Bone marrow (tissue), 2 donors: ENCODE measurements at regions not wholly inside any gene's neighbourhood (a gene's known extent, or its start where the extent isn't known, plus 50 kb on each side); places are given as distances from the start of the nearest gene placed in this dataset.

Experiments
- DNase-seq, 2 donors: peaks; one replicate each; lab custom pipeline; 2025; lab: John Stamatoyannopoulos, UW

DNA sequence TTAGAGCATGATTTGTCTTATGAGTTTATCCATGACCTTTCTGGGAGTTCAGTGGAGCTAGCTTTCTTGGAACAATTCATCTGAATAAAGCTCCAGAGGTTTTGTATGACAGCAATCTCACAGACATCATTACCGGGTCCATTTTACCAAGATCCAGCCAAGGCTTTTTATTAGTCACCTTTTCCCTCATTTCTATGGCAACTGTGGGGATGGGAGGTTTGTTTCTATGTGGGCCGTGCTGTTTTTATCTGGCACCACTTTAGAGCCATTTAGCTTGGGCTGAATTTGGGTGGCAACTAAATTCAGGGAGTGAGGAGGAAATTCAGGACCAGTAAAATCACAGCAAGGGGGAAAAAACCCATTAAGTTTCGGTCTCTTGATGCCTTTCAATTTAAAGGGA lies 245.7 kb downstream of the NSG2 start:
- DNase-seq, result no peak

DNA sequence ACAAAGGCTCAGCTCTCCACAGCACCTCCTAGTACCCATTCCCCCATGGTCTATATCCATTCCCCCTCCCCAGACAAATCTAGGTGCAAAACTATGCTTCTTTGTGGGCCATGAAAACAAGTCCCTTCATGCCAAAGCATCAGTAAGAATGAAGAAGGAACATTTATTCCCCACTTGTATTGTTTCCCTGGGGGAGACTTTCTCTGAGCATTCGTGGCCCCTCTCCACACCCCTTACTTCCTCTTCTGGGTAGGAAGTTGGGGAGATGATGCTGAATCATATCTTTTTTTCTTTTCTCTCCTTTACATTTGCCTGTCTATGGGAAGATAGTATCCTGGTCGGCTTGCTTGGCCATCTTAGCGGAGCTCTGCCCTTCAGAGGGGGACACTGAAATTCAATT lies 246.8 kb downstream of the NSG2 start:
- DNase-seq, result no peak

DNA sequence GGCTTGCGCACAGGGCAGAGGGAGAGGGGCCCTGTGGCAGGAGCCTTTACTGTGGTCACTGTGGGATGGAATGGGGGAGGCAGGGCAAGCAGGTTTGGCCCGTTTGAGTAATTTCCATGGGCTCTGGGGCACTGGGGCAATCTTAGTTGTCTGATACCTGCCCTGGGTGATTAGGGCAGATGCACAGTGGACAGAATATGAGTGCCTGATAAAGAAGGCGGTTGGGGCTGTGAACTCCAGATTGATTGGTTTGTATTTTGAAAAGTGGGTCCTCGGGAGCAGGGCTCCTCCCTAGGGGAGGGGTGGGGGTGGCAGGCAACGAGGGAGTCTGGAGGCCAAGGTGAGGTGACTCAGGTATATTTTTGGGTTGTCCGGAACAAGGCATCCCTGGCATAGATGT lies 247.5 kb downstream of the NSG2 start:
- no peak for DNase-seq

DNA sequence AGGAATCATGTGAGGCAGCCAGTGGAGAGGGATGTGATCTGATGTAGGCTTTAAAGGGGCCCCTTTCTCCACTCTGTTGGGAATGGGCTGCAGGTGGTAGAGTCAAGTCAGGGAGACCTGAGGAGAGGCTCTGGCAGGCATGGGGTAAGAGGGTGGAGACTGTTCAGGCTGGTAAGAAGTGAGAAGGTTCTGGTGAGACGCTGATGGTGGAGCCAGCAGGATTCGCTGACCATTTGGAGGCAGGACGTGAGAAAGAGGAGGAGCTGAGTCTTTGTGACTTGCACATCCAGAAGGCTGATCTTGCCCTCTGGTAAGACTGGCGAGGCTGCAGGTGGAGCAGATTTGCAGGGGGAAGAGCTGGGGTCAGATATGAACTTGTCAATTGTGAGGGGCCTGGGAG lies 248.0 kb downstream of the NSG2 start:
- DNase-seq, result no peak

DNA sequence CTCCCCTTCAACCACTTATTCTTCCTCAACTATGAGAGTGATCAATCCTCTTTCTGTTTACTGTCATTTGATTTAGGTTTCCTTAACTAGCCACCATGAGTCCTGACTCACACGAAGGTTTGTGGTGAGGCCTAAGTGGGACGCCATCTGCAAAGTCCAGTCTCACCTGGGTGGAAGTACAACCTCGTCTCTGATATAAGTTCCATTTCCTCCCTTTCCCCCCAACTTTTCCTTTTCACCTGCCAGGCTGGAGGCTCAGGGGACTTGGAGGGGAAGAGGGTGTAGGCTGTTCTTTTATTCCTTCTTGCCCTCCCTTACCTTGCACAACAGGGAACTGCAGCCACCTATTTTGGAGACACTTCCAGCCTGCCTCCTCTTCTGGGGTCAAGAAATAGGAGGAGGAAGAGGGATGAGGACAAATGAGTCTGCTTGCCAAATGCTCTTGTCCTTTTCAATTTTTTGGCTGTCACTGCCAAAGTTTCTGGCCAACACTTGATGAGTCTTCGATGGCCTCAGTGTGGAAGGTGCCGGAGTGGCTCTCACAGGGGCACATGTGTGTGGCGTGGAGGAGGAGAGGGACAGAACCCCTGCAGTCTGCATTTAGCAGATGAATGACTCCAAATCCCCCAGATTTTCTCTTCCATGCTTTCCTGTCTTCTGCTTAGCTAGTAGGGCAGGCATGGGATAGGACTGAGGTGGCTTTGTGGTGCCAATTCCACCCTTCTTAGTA lies 249.6 kb downstream of the NSG2 start:
- DNase-seq, result no peak

DNA sequence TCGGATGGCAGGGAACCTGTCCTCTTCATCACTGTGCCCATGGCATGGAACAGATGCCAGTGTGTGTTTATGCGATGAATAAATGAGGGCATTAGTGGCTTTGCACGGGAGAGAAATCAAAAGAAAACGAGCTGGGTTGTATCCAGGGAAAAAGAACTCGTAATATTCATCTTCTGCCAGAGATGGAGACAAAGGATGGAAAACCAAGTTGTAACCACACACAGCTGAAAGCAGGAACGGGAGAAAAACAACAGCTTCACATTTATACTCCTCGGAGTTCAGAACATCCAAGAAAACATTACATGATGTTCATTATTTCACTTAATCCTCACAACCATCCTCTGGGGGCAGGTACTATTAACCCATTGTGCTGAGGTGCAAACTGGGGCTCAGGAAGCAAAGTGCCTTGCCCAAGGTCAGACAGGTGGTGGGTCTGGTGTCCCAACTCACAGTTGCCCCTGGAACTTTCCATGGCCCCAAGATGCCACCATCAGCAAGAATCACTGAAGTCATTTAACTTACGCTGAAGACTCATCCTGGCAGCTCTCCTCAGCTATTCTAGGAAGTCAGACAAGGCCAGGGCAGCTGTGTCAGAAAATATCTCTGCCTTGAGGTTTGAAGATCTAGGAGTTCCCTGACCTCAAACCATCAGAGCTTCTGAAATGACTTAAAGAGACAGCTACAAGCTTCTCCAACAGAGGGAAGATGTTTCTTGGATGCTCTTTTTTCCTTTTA lies 250.4 kb downstream of the NSG2 start:
- DNase-seq, result no peak

DNA sequence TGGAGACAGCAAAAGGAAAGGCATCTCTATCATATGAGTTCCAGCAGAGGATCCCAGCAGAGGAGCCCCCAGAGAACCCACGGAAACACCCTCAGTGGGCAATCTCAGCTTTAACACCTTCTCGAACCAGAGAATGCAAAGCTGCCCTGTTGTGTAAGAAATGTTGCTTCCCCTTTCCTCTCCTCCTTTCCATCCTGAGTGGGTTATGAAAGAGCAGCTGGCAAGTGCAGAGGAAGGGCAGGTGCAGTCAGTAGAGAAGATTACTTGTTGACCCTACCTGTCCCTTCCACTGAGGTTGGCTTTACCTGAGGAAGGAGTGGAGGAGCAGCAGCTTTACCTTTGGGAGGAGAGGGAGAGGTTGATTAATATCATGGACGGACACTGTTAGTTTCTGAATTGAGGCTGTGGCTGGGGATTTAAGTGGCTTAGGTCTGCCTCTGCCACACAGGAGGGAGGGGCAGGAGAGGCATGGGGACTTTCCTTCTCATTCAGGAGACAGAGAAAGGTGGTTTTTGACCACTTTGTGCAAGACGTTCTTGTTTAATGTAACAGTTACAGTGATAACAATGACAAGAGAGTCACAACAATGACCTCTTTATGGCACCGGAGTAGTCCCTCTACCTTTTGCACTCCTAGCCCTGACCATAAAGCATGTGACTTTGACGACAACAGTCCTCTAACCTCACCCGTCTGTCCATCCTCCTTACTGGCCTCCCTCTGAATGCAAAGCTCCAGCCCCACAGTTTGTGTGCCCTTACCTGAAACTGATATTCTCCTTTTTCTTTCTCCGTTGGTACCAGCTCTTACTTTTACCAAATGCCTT lies 254.8 kb downstream of the NSG2 start:
- no peak for DNase-seq

DNA sequence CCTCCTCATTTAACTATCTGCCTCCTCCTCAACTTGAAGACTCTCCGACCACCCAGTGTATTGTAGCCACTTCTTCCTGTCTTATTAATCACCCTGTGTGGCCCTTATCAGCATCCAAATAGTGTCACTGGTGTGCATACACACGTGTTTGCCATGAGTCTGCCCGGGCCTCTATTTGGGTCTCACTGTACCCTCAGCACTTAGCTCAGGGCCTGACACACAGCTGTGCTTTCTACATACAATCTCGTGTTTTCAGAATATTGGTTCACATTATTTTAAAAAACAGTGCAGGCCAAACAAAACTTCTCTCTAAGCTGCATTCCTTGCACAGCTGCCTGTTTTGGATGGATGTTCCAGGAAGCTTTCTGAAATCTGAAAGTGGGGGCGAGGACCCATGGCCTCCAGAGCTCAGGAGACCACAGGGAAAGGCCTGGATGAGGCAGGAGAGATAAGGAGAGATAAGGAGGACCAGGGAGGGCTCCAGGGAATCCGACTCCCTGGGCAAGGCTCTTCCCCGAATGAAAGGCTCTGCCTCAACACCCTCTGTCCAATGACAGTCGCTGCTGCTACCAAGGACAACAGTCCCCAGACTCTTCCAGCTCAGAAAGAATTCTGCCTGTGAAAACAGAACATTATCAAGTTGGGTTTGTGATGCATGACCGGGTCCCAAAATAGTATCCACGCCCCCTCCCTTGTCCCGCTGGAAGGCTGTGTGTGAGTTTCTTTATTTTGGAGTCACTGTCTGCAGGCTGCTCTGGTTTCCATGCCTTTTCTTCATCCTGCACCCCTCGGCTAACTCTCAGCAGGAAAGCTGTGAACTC lies 255.6 kb downstream of the NSG2 start:
- DNase-seq, result no peak

DNA sequence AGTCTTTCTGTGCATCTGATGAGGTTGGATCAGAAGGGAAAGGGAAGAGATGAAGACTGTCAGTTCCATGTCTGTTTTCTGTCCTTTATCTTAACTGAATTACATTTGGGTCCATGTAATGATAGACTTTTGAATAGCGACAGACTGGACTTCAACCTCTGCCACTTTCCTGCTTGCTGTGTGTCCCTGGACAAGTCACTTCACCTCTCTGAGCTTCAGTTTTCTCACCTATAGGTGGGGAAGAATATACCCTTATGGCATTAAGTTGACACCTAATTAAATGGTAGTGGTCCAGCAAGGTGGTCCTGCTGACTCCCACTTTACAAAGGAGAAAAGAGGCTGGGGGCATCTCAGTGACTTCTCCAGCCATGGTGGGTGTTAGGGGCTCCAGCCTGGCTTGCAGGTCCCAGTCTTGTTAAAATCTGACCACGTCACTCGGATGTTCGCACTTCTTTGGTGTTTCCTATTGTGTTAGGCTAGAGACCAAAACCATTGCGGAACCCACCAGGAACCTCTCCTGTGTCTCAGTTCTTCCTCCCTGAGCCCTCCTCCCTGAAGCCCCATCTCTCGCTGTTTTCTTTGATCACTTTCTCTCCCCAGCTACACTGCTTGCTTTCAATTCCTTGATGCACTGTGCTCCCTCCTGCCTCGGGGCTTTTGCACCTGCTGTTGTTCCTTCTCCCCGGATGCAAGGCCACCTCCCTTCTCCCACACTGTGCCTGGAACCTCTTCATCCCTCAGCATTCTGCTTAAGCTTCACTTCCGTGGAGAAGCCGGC lies 256.5 kb downstream of the NSG2 start:
- DNase-seq, result no peak

DNA sequence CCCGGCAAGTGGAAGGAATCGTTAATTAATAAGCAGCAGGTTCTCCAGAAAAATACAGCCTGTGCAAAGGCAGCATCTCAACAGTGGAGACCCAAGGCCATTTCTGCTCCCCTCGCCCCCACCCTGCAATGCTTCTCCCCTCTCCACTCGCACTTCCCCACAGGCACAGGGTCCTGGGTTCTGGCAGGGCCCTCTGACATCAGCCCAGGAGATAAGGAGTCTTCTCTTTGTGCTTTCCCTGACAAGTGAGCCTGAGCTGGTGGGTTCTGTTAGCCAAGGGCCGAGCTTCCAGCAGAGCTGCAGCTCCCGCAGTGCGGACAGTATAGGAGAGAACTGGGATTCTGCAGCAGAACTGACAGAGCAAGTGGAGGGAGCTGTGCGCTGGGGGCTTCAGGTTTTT lies 257.5 kb downstream of the NSG2 start:
- DNase-seq, result no peak

DNA sequence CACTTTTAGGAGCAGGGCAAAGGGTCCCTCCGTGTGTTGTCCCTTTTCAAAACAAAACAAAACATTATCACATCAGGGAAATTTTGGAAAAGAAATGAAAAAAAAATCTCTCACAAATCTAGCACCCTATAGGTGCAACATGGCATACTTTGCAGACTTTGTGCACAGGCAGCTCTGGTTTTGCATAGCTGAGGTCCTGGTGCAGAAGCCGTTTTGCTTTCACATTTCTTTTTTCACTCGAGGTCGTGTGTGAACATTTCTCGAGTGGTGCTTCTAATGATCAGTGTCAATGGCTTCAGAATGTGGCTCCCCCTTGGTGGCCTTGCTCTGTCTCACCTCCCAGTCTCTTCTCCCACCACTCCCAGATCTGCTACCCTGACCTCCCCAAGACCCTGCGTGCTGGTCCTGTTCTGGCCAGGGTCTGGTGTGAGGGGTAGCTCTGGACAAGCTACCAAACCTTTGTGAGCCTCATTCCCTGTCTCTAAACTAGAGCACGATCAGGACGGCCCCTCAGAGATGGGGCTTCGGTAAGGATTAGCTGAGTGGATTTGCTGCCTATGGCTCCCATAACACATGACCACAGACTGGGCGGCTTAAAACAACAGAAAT lies 258.0 kb downstream of the NSG2 start:
- no peak for DNase-seq

DNA sequence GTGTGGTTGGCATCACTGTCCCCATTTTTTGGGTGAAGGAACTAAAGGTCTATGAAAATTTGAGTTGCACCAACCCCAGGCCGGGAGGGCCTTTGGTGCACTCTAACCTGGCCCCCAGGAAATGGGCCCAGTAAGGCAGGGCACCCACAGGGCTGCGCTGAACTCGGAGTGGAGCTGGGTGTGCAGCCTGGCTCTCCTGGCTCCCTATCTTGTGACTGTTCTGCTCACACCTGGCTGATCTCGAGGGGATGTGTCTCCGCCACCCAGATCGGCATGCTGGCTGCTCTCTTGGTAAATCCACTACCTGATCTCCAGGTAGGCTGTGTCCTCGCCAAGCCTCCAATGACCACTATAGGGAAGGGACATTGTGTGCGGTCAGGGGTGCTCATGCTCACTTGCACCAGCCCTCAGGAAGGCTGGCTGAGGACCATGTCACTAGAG lies 259.8 kb downstream of the NSG2 start:
- DNase-seq, result no peak

DNA sequence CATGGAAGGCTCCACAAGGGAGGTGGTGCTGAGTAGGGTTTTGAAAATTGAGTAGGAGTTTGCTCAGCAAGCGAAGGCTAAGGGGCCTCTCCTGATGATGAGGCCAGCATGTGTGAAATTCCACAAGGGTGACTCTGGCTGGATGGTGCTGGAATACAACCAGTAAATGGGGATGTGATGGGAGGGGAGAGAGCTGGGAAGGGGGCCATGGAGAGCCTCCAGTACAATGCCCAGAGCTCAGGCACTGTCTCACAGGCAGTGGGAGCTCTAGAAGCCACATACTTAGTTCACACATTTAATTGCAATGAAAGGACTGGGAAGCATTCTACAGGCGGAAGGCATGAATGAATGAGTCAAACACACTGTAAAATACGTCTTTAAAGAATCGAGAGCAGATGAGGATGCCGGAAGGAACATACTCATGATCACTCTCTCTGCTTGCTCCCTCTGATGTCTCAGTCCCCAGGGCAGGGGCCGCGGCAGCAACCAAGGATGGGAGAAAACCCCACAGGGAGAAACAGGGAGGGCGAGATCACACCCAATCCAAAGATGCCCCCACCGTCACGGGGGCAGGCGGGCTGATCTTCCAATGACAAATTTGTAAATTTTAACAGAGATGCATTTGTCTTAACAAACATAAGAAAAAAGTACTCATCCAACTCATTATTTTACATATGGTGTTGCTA lies 261.0 kb downstream of the NSG2 start:
- no peak for DNase-seq

DNA sequence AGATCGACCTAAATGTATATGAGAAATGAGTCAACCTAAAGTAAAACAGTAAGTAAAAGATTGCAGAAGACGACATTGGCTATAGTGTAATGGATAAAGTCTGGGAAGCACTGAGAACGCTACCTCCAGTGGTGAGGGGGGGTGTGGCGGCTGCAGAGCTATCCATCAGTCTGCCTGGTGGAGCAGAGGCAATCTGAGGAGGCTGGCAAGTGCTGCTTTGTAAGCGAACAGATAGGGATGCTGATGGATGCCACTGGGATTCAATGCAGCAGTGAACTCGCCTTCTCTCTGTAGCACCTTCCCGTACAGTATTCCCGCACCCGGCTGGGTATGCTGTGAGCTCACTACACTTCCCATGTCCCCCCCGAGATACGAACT lies 261.5 kb downstream of the NSG2 start:
- DNase-seq, result no peak

DNA sequence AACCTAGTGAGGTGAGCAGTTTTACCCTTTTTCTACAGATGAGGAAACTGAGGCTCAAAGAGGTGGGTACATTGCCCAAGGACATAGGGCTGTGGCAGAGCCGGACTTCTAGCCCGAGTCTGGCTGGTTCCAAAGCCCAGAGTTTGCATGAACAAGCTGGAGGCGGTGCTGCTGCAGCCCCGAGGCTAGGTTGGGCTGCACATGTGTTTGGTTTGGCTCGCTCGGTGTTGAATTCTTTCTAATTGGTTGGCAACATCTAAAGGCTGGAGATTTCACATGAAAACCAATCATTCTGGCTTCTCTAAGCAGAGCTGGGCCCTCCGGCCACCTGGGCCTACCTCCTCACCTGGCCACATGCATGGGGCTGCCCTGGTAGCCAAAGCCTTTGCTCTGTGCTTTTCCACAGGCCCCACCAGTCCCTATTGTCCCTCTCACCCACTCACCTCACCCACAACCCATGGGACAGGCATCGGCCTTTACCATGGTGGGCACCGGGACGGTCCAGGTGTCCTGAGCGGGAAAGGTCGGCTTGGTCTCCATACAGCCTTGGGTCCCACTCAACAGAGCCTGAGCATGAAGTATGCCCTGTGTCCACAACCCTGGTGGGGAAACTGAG lies 262.3 kb downstream of the NSG2 start:
- no peak for DNase-seq

DNA sequence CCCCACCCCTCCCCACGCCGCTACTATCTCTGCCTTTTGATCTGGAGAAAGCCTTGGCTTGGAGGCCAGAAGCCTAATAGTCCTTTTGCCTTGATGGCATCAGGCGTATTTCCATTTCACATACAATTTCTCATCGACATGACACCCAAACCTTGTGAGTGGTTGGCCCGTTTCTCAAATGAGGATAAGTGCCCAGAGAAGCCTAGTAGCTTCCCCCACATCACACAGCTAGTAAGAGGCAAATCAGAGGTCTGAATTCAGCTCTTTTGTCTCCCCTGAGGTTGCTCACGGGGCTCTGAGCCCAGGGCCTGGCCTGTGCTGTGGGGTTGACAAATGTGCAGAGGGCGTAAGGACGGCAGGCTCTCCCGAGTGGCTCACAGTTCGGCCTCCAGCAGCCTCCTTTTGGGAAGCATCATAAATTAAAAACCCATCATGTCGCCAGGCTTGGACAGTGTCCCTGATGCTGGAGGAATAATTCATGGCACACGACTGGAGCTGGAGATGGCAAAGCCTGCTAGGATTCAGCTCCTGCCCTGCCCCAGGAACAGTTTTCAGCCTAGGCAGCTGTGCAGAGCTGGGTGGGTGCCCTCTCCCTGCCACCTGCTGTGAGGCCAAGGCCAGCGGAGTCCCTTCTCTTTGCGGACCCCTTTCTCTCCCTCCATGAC lies 263.8 kb downstream of the NSG2 start:
- DNase-seq, result no peak

DNA sequence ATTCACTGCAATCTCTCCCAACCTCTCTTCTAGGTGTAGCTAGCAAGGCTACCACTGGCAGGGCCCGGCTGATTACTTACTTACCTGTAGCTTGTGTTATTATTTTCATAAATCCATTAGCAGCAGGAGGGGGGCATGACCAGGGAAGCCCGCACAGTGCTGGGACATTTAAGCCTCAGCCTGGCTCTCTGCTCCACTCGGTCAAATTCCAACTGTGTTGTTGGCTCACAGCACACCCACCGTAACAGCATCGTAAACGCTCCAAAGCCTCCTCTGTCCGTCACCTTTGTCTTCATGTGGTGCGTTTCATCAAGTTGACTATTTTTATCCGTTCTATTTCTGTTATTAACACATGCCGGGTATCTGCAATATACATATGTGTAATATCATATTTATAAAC lies 264.7 kb downstream of the NSG2 start:
- DNase-seq, result no peak

DNA sequence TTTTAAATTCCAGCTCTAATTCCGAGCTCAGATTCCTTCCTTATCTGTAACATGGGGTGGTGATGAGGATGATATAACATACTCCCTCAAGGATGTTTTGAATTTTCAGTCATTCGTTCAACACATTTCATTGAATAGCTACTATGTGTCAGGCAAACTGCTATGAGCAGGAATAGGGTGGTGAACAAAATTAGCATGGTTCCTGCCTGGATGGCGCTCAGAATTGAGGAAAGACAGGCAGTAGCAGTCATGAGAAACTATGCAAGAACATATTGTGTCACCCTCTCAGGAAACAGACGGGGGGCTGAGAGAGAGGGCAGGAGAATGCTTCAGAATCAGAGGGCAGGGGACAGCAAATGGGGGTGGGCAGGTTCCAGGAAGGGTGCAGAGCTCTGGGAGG lies 265.2 kb downstream of the NSG2 start:
- no peak for DNase-seq

DNA sequence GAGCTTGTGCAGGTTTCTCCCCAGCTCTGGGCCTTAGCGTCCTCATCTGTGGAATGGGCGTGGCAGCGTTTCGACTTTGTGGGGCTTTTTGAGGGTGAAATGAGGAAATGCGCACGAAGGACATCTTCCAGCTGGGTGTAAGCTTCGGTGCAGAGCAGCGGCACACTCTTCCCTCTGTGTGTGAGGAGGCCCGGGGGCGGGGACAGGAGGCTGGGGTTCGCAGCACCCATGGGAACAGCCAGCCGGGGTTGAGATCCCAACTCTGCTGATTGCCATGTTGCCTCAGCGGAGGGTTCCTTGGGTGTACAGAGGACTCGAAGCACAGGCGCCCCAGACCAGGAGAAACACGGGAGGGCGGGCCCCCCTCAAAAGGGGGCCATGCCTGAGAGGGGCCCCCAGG lies 265.6 kb downstream of the NSG2 start:
- no peak for DNase-seq
